MM.1S (cell line): ENCODE measurements at regions not wholly inside any gene's neighbourhood (a gene's known extent, or its start where the extent isn't known, plus 50 kb on each side); places are given as distances from the start of the nearest gene placed in this dataset.

ENCODE experiments used
- CTCF ChIP-seq: fragments of 300-600 bp; sonication (generic); IDR thresholded peaks from 2 replicates; pipeline ENCODE4 v1.5.1; 2016; ENCODE audit warnings: antibody characterized with exemption, low read length, mixed read lengths
- EZH2 ChIP-seq: fragments of 300-600 bp; sonication (generic); optimal IDR thresholded peaks from 2 replicates; pipeline ENCODE3; 2017; ENCODE audit warnings: low read depth, mild to moderate bottlenecking, antibody characterized with exemption, low read length, mixed read lengths
- EZH2phosphoT487 ChIP-seq: fragments of 300-600 bp; sonication (generic); IDR thresholded peaks from 2 replicates; pipeline ENCODE4 v1.6.1; 2018; ENCODE audit warnings: antibody characterized with exemption, low read length

GRCh38 chr5:128708841-128709240, 170.8 kb upstream of the FBN2 start:
- TF ChIP-seq CTCF (no peak), EZH2phosphoT487 (no peak), EZH2 (no peak)
